Thoracic aorta (tissue), 2 donors: ENCODE measurements at regions not wholly inside any gene's neighbourhood (a gene's known extent, or its start where the extent isn't known, plus 50 kb on each side); places are given as distances from the start of the nearest gene placed in this dataset.

Experiments
- ATAC-seq: fragments of 150-250 bp; one replicate; pipeline ENCODE4 v1.8.0; 2017; ENCODE audit warnings: low read depth; ENCODE audit not compliant: insufficient number of reproducible peaks, low FRiP score
- DNase-seq: peaks from one replicate; pipeline ENCODE4 v3.0.0-alpha.2; 2020; ENCODE audit warnings: low spot score
- H3K27ac ChIP-seq, 2 donors: fragments of 200-600 bp; sonication (generic); 1 replicate in 1 of 2; 2 replicates in 1 of 2; pipeline ENCODE4 v1.5.1; 2016; ENCODE audit warnings: mild to moderate bottlenecking in 2 of 2, moderate library complexity in 2 of 2
- H3K27me3 ChIP-seq: fragments of 200-600 bp; sonication (generic); replicated peaks from 2 replicates; pipeline ENCODE4 v1.6.0; 2016; ENCODE audit warnings: mild to moderate bottlenecking; ENCODE audit not compliant: insufficient read depth
- H3K36me3 ChIP-seq: fragments of 200-600 bp; sonication (generic); one replicate; pipeline ENCODE4 v1.5.1; 2016
- H3K4me1 ChIP-seq, 2 donors: fragments of 200-600 bp; sonication (generic); 1 replicate in 1 of 2; 2 replicates in 1 of 2; pipeline versions ENCODE4 v1.5.1 to v1.6.0; 2016; ENCODE audit warnings: low read depth in 2 of 2, mild to moderate bottlenecking in 1 of 2; ENCODE audit not compliant: control insufficient read depth in 1 of 2
- H3K4me3 ChIP-seq: fragments of 200-600 bp; sonication (generic); 2 replicates; pipeline ENCODE4 v1.5.1; 2016; ENCODE audit warnings: mild to moderate bottlenecking
- H3K9me3 ChIP-seq: fragments of 200-600 bp; sonication (generic); 2 replicates; pipeline ENCODE4 v1.5.1; 2016
- CTCF ChIP-seq: fragments of 200-600 bp; sonication (generic); IDR thresholded peaks from one replicate; pipeline ENCODE4 v1.5.1; 2019; ENCODE audit warnings: antibody characterized with exemption

- no peaks in the 10 kb centered on the region for H3K4me1 ChIP-seq
- no peak overlapping the region for H3K4me3 ChIP-seq
- H3K36me3 ChIP-seq: no peaks in the 10 kb centered on the region
- no peaks in the 10 kb centered on the region for H3K9me3 ChIP-seq
- ATAC-seq (no peak), DNase-seq (no peak)
- no peaks in the 10 kb centered on the region for H3K27me3 ChIP-seq
- H3K27ac ChIP-seq: no peak overlapping the region
- TF ChIP-seq CTCF: no peak
Measured at GRCh38 chr5:10849278-10849677, 88.2 kb upstream of the DAP start.

GRCh38 chr5:10844016-10844415 is 83.0 kb upstream of the DAP start:
- Histone ChIP-seq H3K27ac (no peak overlapping the region), H3K4me3 (no peak overlapping the region), H3K4me1 (no peaks in the 10 kb centered on the region), H3K9me3 (no peaks in the 10 kb centered on the region), H3K27me3 (no peaks in the 10 kb centered on the region), H3K36me3 (no peaks in the 10 kb centered on the region)
- ATAC-seq: no peak
- no peak for DNase-seq
- no peak for TF ChIP-seq CTCF

GRCh38 chr5:10842823-10843222 is 81.8 kb upstream of the DAP start:
- Histone ChIP-seq H3K4me3 (no peak overlapping the region), H3K27ac (no peak overlapping the region), H3K9me3 (no peaks in the 10 kb centered on the region), H3K27me3 (no peaks in the 10 kb centered on the region), H3K36me3 (no peaks in the 10 kb centered on the region), H3K4me1 (no peaks in the 10 kb centered on the region)
- no peak for TF ChIP-seq CTCF
- DNase-seq: no peak
- no peak for ATAC-seq

- H3K36me3 ChIP-seq: no peaks in the 10 kb centered on the region
- no peaks in the 10 kb centered on the region for H3K4me1 ChIP-seq
- no peak overlapping the region for H3K27ac ChIP-seq
- no peak for ATAC-seq
- no peak for TF ChIP-seq CTCF
- H3K4me3 ChIP-seq: no peak overlapping the region
- H3K27me3 ChIP-seq: no peaks in the 10 kb centered on the region
- H3K9me3 ChIP-seq: no peaks in the 10 kb centered on the region
- no peak for DNase-seq
Measured at GRCh38 chr5:10839916-10840599, 79.0 kb upstream of the DAP start.

- Histone ChIP-seq H3K4me1 (no peaks in the 10 kb centered on the region), H3K9me3 (no peaks in the 10 kb centered on the region), H3K27ac (no peak overlapping the region), H3K27me3 (no peaks in the 10 kb centered on the region), H3K36me3 (no peaks in the 10 kb centered on the region), H3K4me3 (no peak overlapping the region)
- no peak for ATAC-seq
- DNase-seq: no peak
- no peak for TF ChIP-seq CTCF
Measured at GRCh38 chr5:10839118-10839517, 78.1 kb upstream of the DAP start.
